GM21825 (cell line): ENCODE measurements at regions not wholly inside any gene's neighbourhood (a gene's known extent, or its start where the extent isn't known, plus 50 kb on each side); places are given as distances from the start of the nearest gene placed in this dataset.

Source experiments
- ATAC-seq: cut with Tn5 transposase; IDR thresholded peaks from one replicate; pipeline ENCODE4 v1.9.1; 2021; ENCODE audit warnings: mild to moderate bottlenecking, moderate library complexity; ENCODE audit not compliant: unreplicated experiment

DNA sequence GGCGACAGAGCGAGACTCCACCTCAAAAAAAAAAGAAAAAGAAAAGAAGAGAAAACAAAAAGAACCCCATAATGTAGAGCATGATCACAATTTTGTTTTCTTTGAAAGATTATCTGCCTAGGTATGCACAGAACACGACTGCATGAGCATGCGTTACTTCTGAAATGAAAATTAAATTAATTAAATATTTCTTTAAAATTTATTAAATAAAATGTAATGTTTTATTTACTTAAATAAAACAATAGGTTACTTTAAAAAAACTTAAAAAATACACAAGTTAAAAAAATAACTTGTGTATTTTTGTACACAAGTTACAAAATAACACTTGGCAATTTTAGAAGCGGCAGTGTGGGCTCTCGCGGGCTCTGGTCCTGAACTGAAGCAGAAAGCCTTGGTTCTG, 107.8 kb downstream of the TFAP2A start:
- ATAC-seq, result no peak

GRCh38 chr6:10305790-10306415, 109.0 kb downstream of the TFAP2A start:
- no peak for ATAC-seq

- no peak for ATAC-seq
These were observed 111.0 kb downstream of the TFAP2A start for GRCh38 chr6:10303608-10304506.

- no peak for ATAC-seq
These were observed 112.2 kb downstream of the TFAP2A start for GRCh38 chr6:10302566-10303235.

DNA sequence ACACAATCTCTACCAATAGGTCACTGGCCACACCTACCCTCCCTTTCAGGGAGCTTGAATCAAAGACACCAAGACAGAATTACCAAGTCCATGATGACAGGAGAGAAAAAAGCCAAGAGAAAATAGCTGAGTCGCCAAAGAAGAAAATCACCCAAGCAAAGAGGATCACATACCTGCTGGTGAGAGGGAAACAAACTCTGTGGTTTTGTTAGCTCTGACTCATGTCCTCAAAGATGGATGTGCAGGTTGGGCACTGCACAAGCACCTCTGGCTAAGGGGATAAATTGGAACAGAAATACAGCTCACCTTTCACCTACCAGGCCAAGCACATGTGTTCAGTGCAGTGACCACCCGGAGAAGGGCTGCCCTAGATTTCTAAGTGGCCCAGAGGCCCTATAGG, 114.8 kb downstream of the TFAP2A start:
- no peak for ATAC-seq

GRCh38 chr6:10297832-10298231, 117.0 kb downstream of the TFAP2A start:
- ATAC-seq, result no peak

DNA sequence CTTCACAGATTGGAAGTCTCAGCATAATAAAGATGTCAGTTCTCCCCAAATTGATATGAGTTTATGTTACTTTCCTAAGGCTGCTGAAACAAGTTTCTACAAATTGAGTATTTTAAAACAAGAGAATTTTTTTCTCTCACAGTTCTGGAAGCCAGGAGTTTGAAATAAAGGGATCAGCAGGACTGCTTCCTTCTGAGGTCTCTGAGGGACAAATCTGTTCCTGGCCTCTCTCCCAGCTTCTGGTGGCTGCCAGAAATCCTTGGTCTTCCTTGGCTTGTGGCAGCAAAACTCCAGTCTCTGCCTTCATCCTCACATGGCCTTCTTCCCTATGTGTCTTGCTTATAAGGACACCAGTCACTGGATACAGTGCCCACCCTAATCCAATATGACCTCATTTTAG, 136.1 kb downstream of the TFAP2A start:
- ATAC-seq, result no peak

DNA sequence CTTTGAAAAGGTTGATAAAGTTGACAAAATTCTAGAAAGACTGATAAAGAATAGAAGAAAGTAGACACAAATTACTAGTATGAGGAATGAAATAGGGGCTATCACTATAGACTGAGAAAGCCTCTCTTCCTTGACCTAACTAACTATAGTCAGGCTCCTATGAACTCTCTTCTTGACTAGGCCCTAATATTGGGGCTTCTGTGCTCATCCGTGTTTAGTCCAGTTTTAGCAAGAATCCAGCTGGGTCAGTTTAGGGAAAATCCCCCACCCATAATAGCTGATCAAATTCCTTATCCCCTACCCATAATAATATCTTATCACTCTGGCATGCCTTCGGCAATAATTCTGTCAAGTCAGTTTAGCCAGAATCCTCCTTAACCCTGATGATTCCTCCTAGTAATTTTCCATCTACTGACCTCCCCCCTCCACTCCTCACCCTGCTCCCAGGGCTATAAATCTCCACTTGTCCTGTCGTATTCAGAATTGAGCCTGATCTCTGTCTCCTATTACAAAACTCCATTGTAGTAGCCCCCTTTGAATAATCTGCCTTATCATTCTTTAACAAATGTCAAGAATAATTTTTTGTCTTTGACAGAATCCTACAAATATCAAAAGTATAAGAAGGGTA, 138.1 kb downstream of the TFAP2A start:
- ATAC-seq, result no peak

DNA sequence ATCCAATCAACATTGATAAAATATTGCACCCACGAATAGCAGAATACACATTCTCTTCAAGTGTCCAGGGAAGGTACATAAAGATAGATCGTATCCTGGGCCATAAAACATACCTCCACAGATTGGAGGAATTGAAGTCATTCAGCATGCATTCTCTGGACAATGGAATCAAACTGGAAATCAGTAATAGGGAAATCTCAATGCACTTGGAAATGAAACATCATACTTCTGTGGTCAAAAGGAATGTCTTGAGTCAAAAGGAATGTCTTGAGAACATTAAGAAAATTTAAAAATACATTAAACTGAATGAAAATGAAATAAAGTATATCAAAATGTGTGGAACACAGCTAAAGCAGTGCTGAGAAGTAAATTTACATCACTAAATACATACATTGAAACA, 138.8 kb downstream of the TFAP2A start:
- ATAC-seq, result no peak

DNA sequence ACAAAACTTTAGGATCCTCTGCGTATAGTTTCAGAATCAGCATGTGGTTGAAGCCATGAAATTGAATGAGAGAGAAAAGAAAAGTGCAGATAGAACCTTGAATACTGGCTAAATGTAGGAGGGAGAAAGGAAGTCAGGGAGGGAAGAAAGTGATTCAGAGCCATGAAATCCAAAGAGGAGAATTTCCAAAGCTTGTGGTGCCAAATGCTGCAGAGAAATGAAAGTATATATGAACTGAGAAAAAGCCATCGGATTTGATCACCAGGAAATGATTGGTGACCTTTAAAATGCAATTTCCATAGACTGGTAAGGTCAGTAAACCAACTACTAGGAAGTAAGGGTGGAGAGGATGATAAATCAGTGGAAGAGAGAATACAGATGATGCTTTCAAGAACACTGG, 142.3 kb downstream of the TFAP2A start:
- ATAC-seq, result no peak

GRCh38 chr6:10271982-10272381, 142.9 kb downstream of the TFAP2A start:
- no peak for ATAC-seq

DNA sequence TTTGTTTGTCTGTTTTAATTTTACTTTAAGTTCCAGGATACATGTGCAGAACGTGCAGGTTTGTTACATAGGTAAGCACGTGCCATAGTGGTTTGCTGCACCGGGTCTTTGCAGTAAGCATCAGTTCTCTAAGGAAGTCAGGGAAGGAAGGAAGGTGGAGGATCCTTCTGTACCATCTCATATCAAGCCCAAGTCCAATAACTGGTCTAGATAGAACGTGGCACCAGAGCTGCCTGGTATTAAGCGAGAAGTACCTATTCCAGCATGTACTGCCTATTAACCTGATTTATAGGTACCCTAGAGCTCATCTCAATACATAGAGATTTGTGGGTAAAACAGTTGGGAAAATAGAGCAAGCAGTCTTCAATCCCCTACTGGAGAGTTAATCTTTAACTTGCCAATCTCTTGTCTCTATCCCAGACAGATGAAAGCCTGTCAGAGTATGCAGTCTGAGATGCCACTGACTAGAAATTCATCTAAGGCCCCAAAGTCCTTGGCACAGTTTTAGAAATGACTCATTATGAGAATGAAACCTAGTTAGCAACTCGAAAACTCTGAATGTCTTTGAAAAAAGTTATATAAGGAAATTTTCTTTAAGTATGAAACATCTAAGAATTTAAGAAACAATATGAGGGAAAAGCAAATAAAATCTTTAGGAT, 144.9 kb downstream of the TFAP2A start:
- ATAC-seq, result no peak

DNA sequence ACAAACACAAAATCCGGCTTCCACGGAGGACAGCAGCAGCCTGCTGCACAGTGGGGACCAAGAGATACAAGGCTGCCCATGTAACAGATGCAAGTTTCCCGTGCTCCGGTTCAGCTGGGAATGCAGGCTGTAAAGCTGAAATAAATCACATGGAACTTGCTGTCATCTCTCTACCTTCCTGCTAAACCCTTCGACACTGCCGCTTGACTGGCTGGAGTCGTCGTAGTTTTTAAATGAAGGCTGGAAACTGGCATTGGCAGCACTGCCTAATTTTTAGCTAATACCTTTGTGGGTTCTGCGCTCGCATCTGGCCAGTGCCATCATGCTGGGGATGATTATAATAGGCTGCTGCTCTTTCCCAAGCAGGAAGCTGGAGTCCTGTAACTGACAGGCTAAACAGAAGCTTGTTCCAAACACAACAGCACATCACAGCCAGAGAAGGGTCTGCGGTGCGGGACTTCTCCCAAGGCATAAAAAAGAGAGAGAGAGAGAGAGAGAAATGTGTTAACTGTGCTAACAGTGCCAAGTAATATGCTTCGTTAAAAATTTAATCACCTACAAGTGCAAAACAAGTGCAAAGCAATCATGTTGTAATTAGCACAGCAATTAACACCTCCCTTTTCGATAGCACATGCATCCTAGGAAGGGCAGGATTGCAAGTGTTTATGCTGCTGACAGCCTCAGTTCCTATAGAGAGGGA, 146.1 kb downstream of the TFAP2A start:
- no peak for ATAC-seq

- no peak for ATAC-seq
These were observed 146.8 kb downstream of the TFAP2A start for GRCh38 chr6:10268111-10268510.

DNA sequence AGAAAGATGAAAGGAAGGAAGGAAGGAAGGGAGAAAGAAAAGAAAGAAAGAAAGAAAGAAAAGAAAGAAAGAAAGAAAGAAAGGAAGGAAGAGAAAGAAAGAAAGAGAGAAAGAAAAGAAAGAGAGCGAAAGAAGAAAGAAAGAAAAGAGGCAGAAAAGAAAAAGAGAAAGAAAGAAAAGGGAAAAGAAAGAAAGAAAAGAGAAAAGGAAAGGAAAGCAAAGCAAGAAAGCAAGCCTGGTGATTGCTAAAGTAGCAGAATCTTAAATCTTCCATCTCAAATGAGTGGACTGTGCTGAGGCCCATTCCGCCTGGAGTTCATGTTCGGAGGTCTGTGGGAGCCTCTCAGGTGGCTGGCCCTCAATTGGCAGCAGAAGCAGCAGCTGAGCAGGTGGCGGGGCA, 148.4 kb downstream of the TFAP2A start:
- no peak for ATAC-seq

DNA sequence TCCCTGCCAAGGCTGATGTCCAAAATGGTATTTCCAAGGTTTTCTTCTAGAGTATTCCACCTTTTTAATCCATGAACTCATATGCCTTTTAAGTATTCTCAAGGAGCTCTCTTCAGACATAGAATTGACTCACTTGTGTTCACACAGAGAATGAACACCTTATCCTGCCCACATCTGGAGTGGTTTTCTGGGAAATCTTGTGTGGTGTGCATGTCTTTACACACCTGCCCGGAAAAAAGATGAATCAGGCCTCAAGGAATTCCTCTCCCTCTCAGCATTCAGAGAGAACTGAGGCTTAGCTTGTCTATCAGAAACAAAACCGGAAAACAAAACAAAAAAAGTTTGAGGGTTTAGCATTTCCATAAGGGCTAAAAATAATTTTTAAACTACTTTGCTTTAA, 148.8 kb downstream of the TFAP2A start:
- no peak for ATAC-seq

DNA sequence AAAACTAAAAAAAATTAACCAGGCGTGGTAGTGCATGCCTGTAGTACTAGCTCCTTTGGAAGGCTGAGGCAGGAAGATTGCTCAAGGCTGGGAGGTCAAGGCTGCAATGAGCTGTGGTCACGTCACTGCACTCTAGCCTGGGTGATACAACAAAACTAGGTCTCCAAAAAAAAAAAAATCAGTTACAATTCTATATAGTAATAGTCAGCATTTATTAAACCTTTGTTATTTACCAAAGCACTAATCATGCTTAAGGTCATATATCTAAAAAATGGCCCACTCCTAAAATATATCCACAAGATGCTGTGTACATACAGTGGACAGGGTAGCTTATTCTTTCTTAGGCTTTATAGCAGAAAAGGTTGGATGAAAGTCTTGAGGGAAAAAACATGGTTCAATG, 152.4 kb downstream of the TFAP2A start:
- ATAC-seq, result no peak

GRCh38 chr6:10259671-10260070, 155.2 kb downstream of the TFAP2A start:
- no peak for ATAC-seq

- no peak for ATAC-seq
These were observed 156.5 kb downstream of the TFAP2A start for GRCh38 chr6:10258341-10258740.

DNA sequence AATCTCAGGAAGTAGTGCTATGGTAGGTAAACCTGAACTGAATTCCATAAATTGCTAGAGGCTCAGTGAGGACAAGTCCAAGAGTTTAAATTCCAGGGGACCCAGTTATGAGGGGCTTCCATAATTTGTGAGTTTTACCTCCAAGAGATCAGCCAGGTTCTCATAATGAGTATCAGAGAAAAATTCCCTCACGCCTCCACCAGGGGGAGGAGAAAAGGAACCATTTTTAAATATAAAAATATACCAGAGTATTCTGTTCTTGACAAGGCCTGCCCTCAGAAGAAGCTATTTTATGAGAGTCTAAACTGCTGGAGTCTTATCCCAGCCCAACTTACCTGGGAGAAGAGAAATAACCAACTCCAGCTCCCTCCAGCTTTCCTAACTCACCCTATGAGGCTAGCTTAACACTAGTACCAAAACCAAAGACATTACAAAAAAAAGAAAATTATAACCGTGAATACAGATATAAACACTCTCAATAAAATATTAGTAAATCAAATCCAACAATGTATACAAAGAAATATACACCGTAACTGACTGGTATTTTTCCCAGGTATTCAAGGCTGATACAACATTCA, 158.7 kb downstream of the TFAP2A start:
- no peak for ATAC-seq
